ENCODE measurements at regions not wholly inside any gene's neighbourhood (a gene's known extent, or its start where the extent isn't known, plus 50 kb on each side); places are given as distances from the start of the nearest gene placed in this dataset.

- no peaks in the 10 kb centered on the region for H3K9me3 ChIP-seq (replicated peaks; ENCODE audit: insufficient read depth, low read length)
- H4K20me1 ChIP-seq (ENCODE audit: insufficient read depth, low read length): no peaks in the 10 kb centered on the region
- H2AFZ ChIP-seq (ENCODE audit: low read length): no peak overlapping the region
- no peaks in the 10 kb centered on the region for H3F3A ChIP-seq (ENCODE audit: insufficient read depth, low read length)
- no peaks in the 10 kb centered on the region for H3K36me3 ChIP-seq (replicated peaks; ENCODE audit: insufficient read depth, low read length)
- H3K79me2 ChIP-seq (ENCODE audit: low read length): no peaks in the 10 kb centered on the region
- no peaks in the 10 kb centered on the region for H3K4me1 ChIP-seq (ENCODE audit: low read length)
- TF ChIP-seq CTCF (IDR thresholded peaks at IDR 0.05; ENCODE audit: low read length): no peak
- TF ChIP-seq EZH2 (optimal IDR thresholded peaks at IDR 0.05; ENCODE audit: low read depth, low read length): no peak
- no peak for TF ChIP-seq EZH2phosphoT487 (IDR thresholded peaks at IDR 0.05; ENCODE audit: low read length)
- H3K9ac ChIP-seq (ENCODE audit: low read length): no peak overlapping the region
- no peaks in the 10 kb centered on the region for H3K9me2 ChIP-seq (replicated peaks; ENCODE audit: insufficient read depth, low read length)
- H3K4me3 ChIP-seq (ENCODE audit: low read length): no peak overlapping the region
- no peak for DNase-seq
- no peak overlapping the region for H3K4me2 ChIP-seq (ENCODE audit: low read depth, low read length)
- no peak overlapping the region for H3K27ac ChIP-seq (ENCODE audit: low read length)
- H3K27me3 ChIP-seq (replicated peaks; ENCODE audit: insufficient read depth, low read length): no peaks in the 10 kb centered on the region
Observed at GRCh38 chr7:27392477-27392876, 149.9 kb downstream of the EVX1 start.

GRCh38 chr7:27394871-27395270 is 152.3 kb downstream of the EVX1 start:
- no peaks in the 10 kb centered on the region for H3F3A ChIP-seq (ENCODE audit: insufficient read depth, low read length)
- TF ChIP-seq EZH2phosphoT487 (IDR thresholded peaks at IDR 0.05; ENCODE audit: low read length) (no peak), CTCF (IDR thresholded peaks at IDR 0.05; ENCODE audit: low read length) (no peak), EZH2 (optimal IDR thresholded peaks at IDR 0.05; ENCODE audit: low read depth, low read length) (no peak)
- H2AFZ ChIP-seq (ENCODE audit: low read length): no peak overlapping the region
- H3K9me2 ChIP-seq (replicated peaks; ENCODE audit: insufficient read depth, low read length): no peaks in the 10 kb centered on the region
- H3K9me3 ChIP-seq (replicated peaks; ENCODE audit: insufficient read depth, low read length): no peaks in the 10 kb centered on the region
- no peaks in the 10 kb centered on the region for H3K27me3 ChIP-seq (replicated peaks; ENCODE audit: insufficient read depth, low read length)
- H3K9ac ChIP-seq (ENCODE audit: low read length): no peak overlapping the region
- no peak for DNase-seq
- H3K4me3 ChIP-seq (ENCODE audit: low read length): no peak overlapping the region
- H3K4me2 ChIP-seq (ENCODE audit: low read depth, low read length): no peak overlapping the region
- H3K27ac ChIP-seq (ENCODE audit: low read length): no peak overlapping the region
- no peaks in the 10 kb centered on the region for H3K36me3 ChIP-seq (replicated peaks; ENCODE audit: insufficient read depth, low read length)
- H4K20me1 ChIP-seq (ENCODE audit: insufficient read depth, low read length): no peaks in the 10 kb centered on the region
- no peaks in the 10 kb centered on the region for H3K4me1 ChIP-seq (ENCODE audit: low read length)
- H3K79me2 ChIP-seq (ENCODE audit: low read length): no peaks in the 10 kb centered on the region

GRCh38 chr7:27395626-27396025 is 153.0 kb downstream of the EVX1 start:
- Histone ChIP-seq H3K9me2 (replicated peaks; ENCODE audit: insufficient read depth, low read length) (no peaks in the 10 kb centered on the region), H3K27me3 (replicated peaks; ENCODE audit: insufficient read depth, low read length) (no peaks in the 10 kb centered on the region), H3F3A (ENCODE audit: insufficient read depth, low read length) (no peaks in the 10 kb centered on the region), H3K9ac (ENCODE audit: low read length) (no peak overlapping the region), H4K20me1 (ENCODE audit: insufficient read depth, low read length) (no peaks in the 10 kb centered on the region), H3K4me2 (ENCODE audit: low read depth, low read length) (no peak overlapping the region), H3K27ac (ENCODE audit: low read length) (no peak overlapping the region), H3K36me3 (replicated peaks; ENCODE audit: insufficient read depth, low read length) (no peaks in the 10 kb centered on the region), H3K4me3 (ENCODE audit: low read length) (no peak overlapping the region), H3K79me2 (ENCODE audit: low read length) (no peaks in the 10 kb centered on the region), H3K9me3 (replicated peaks; ENCODE audit: insufficient read depth, low read length) (no peaks in the 10 kb centered on the region), H3K4me1 (ENCODE audit: low read length) (no peaks in the 10 kb centered on the region), H2AFZ (ENCODE audit: low read length) (no peak overlapping the region)
- DNase-seq: no peak
- TF ChIP-seq EZH2 (optimal IDR thresholded peaks at IDR 0.05; ENCODE audit: low read depth, low read length) (no peak), CTCF (IDR thresholded peaks at IDR 0.05; ENCODE audit: low read length) (no peak), EZH2phosphoT487 (IDR thresholded peaks at IDR 0.05; ENCODE audit: low read length) (no peak)

Measured in MM.1S (cell line).